Activated naive CD4-positive, alpha-beta T cell (primary cell): ENCODE measurements at regions not wholly inside any gene's neighbourhood (a gene's known extent, or its start where the extent isn't known, plus 50 kb on each side); places are given as distances from the start of the nearest gene placed in this dataset.

Experiments
- DNase-seq, 4 experiments: peaks; one replicate each; lab custom pipeline; 2025; lab: John Stamatoyannopoulos, UW

GRCh38 chr1:98068016-98068415, 147.2 kb upstream of the DPYD start:
- DNase-seq = no peak

- DNase-seq = no peak
These were observed 146.1 kb upstream of the DPYD start for GRCh38 chr1:98066911-98067310.

GRCh38 chr1:98059620-98060019, 138.8 kb upstream of the DPYD start:
- no peak for DNase-seq

- DNase-seq = no peak
These were observed 137.8 kb upstream of the DPYD start for GRCh38 chr1:98058676-98059075.

GRCh38 chr1:98057236-98057910, 136.5 kb upstream of the DPYD start:
- no peak for DNase-seq

- no peak for DNase-seq
These were observed 135.9 kb upstream of the DPYD start for GRCh38 chr1:98056781-98057180.

- no peak for DNase-seq
These were observed 134.6 kb upstream of the DPYD start for GRCh38 chr1:98055457-98055856.

- DNase-seq = no peak
These were observed 134.0 kb upstream of the DPYD start for GRCh38 chr1:98054786-98055185.

GRCh38 chr1:98054367-98054701, 133.5 kb upstream of the DPYD start:
- DNase-seq = no peak

GRCh38 chr1:98053471-98054366, 132.9 kb upstream of the DPYD start:
- DNase-seq = peak in 3 of 4 experiments; percentile 19 to 44 (median 24)

GRCh38 chr1:98051065-98051675, 130.3 kb upstream of the DPYD start:
- peak in 3 of 4 experiments; percentile 20 to 60 (median 35) for DNase-seq

- no peak for DNase-seq
These were observed 128.7 kb upstream of the DPYD start for GRCh38 chr1:98049370-98050135.

GRCh38 chr1:98048751-98049325, 128.0 kb upstream of the DPYD start:
- DNase-seq = no peak

GRCh38 chr1:98048244-98048643, 127.4 kb upstream of the DPYD start:
- DNase-seq = peak in 2 of 4 experiments; percentile 27 to 50

GRCh38 chr1:98047171-98047570, 126.3 kb upstream of the DPYD start:
- DNase-seq = no peak

GRCh38 chr1:98045767-98046641, 125.2 kb upstream of the DPYD start:
- DNase-seq = peak in 1 of 4 experiments; percentile 7

- no peak for DNase-seq
These were observed 124.5 kb upstream of the DPYD start for GRCh38 chr1:98045211-98045766.

- DNase-seq = no peak
These were observed 123.9 kb upstream of the DPYD start for GRCh38 chr1:98044766-98045165.

GRCh38 chr1:98044071-98044697, 123.3 kb upstream of the DPYD start:
- DNase-seq = no peak

- no peak for DNase-seq
These were observed 114.8 kb upstream of the DPYD start for GRCh38 chr1:98035602-98036002.
